Hematopoietic multipotent progenitor cell treated with erythropoietin and hydrocortisone succinate and interleukin-3 and kit ligand, for 17 days (in vitro differentiated cells): ENCODE measurements at regions not wholly inside any gene's neighbourhood (a gene's known extent, or its start where the extent isn't known, plus 50 kb on each side); places are given as distances from the start of the nearest gene placed in this dataset.
"Not testable (repeated sequence)": the region's sequence is repeated elsewhere in the genome, so short reads cannot be mapped to it uniquely, and the experiment has no call there.

ENCODE experiments used
- DNase-seq: peaks from one replicate; pipeline ENCODE4 v3.0.0-alpha.2; 2015; ENCODE audit warnings: low spot score

GRCh38 chr15:56811586-56811985 is 78.3 kb upstream of the ZNF280D start:
- DNase-seq, result no peak

GRCh38 chr15:56808160-56808559 is 74.9 kb upstream of the ZNF280D start:
- DNase-seq, result no peak

GRCh38 chr15:56806148-56806536 is 72.8 kb upstream of the ZNF280D start:
- no peak for DNase-seq

GRCh38 chr15:56805466-56806147 is 72.3 kb upstream of the ZNF280D start:
- no peak for DNase-seq

GRCh38 chr15:56804938-56805337 is 71.6 kb upstream of the ZNF280D start:
- DNase-seq, result no peak

GRCh38 chr15:56804279-56804678 is 71.0 kb upstream of the ZNF280D start:
- DNase-seq, result no peak

GRCh38 chr15:56802161-56802560 is 68.9 kb upstream of the ZNF280D start:
- no peak for DNase-seq

GRCh38 chr15:56798639-56799038 is 65.3 kb upstream of the ZNF280D start:
- no peak for DNase-seq

- DNase-seq, result no peak
These were observed 64.5 kb upstream of the ZNF280D start for GRCh38 chr15:56797720-56798275.

GRCh38 chr15:56795502-56795901 is 62.2 kb upstream of the ZNF280D start:
- DNase-seq, result no peak

- DNase-seq, result no peak
These were observed 61.4 kb upstream of the ZNF280D start for GRCh38 chr15:56794553-56795329.

- no peak for DNase-seq
These were observed 60.9 kb upstream of the ZNF280D start for GRCh38 chr15:56794165-56794552.

GRCh38 chr15:56792211-56792610 is 58.9 kb upstream of the ZNF280D start:
- no peak for DNase-seq

GRCh38 chr15:56791521-56791920 is 58.2 kb upstream of the ZNF280D start:
- DNase-seq, result not testable (repeated sequence)

- no peak for DNase-seq
These were observed 55.0 kb upstream of the ZNF280D start for GRCh38 chr15:56788359-56788758.

- no peak for DNase-seq
These were observed 53.7 kb upstream of the ZNF280D start for GRCh38 chr15:56786966-56787365.

- no peak for DNase-seq
These were observed 50.8 kb upstream of the ZNF280D start for GRCh38 chr15:56783857-56784661.

GRCh38 chr15:56783156-56783856 is 50.0 kb upstream of the ZNF280D start:
- DNase-seq, result no peak
